B cell (primary cell): ENCODE measurements at regions not wholly inside any gene's neighbourhood (a gene's known extent, or its start where the extent isn't known, plus 50 kb on each side); places are given as distances from the start of the nearest gene placed in this dataset.

Experiments
- ATAC-seq: fragments of 200-7000 bp; cut with Tn5 transposase; one replicate; pipeline ENCODE4 v1.10.0; 2021; ENCODE audit warnings: low read depth, mild to moderate bottlenecking, moderate number of reproducible peaks, moderate library complexity
- CTCF ChIA-PET: fragments of 350-600 bp; sonication (Branson Sonifier 250); formaldehyde crosslinking; loops from one replicate; lab custom pipeline; 2021; ENCODE audit warnings: antibody characterized with exemption, inconsistent platforms; lab: Charles Lee
- POLR2A ChIA-PET: fragments of 350-600 bp; sonication (Branson Sonifier 250); formaldehyde crosslinking; loops from one replicate; lab custom pipeline; 2021; ENCODE audit warnings: antibody characterized with exemption; lab: Charles Lee
- DNase-seq: peaks from one replicate; pipeline ENCODE4 v3.0.0; 2013
- H2AFZ ChIP-seq: 2 replicates; pipeline ENCODE4 v1.6.1; 2012; ENCODE audit warnings: mild to moderate bottlenecking, low read depth, low read length; ENCODE audit not compliant: insufficient read depth, poor library complexity, severe bottlenecking
- H3K27ac ChIP-seq, 2 donors: 1 replicate in 1 of 2; 2 replicates in 1 of 2; pipeline ENCODE4 v1.5.1; 2012 to 2013; ENCODE audit warnings: low read length in 2 of 2, mild to moderate bottlenecking in 2 of 2, moderate library complexity in 1 of 2
- H3K27me3 ChIP-seq, 4 experiments: fragments of 200-600 bp in 1 of 4; sonication (generic) in 1 of 4; replicated peaks in 1 of 4; 1 replicate in 2 of 4; 2 replicates in 2 of 4; pipeline versions ENCODE4 v1.6.1 to v1.7.0; 2013 to 2016; ENCODE audit warnings: low read length in 3 of 4, mild to moderate bottlenecking in 2 of 4, mixed read lengths in 1 of 4, moderate library complexity in 1 of 4; ENCODE audit not compliant: insufficient read depth in 4 of 4, control insufficient read depth in 3 of 4; ENCODE audit errors: control extremely low read depth in 1 of 4
- H3K36me3 ChIP-seq, 2 experiments: replicated peaks in 1 of 2; 1 replicate in 1 of 2; 2 replicates in 1 of 2; pipeline versions ENCODE4 v1.6.1 to v1.7.1; 2013; ENCODE audit warnings: low read length in 1 of 2; ENCODE audit not compliant: insufficient read depth in 2 of 2, control insufficient read depth in 1 of 2; ENCODE audit errors: control extremely low read depth in 1 of 2, extremely low read depth in 1 of 2
- H3K4me1 ChIP-seq, 2 donors: fragments of 200-600 bp in 1 of 2; sonication (generic) in 1 of 2; 1 replicate in 1 of 2; 2 replicates in 1 of 2; pipeline versions ENCODE4 v1.5.1 to v1.6.1; 2013 to 2017; ENCODE audit warnings: low read length in 2 of 2; ENCODE audit not compliant: control insufficient read depth in 2 of 2, insufficient read depth in 2 of 2
- H3K4me2 ChIP-seq: replicated peaks from 2 replicates; pipeline ENCODE3; 2012; ENCODE audit warnings: mild to moderate bottlenecking, low read depth, low read length; ENCODE audit not compliant: poor library complexity, severe bottlenecking
- H3K4me3 ChIP-seq, 5 experiments: fragments of 200-600 bp in 1 of 5; sonication (generic) in 1 of 5; 1 replicate in 3 of 5; 2 replicates in 2 of 5; pipeline versions ENCODE4 v1.5.1 to v1.7.0; 2011 to 2016; ENCODE audit warnings: low read length in 4 of 5, mild to moderate bottlenecking in 4 of 5, low read depth in 2 of 5, control low read depth in 1 of 5, moderate library complexity in 1 of 5; ENCODE audit not compliant: insufficient read depth in 1 of 5; ENCODE audit errors: control extremely low read depth in 1 of 5, extremely low read depth in 1 of 5
- H3K79me2 ChIP-seq: fragments of 200-600 bp; sonication (generic); one replicate; pipeline ENCODE4 v1.6.0; 2016; ENCODE audit warnings: low read length; ENCODE audit not compliant: control insufficient read depth, insufficient read depth
- H3K9ac ChIP-seq: fragments of 200-600 bp; sonication (generic); 2 replicates; pipeline ENCODE4 v1.6.1; 2017; ENCODE audit warnings: mild to moderate bottlenecking, low read length, moderate library complexity
- H3K9me3 ChIP-seq, 3 donors: one replicate each; pipeline versions ENCODE4 v1.6.1 to v1.7.1; 2013; ENCODE audit warnings: low read length in 2 of 3; ENCODE audit not compliant: control insufficient read depth in 2 of 3, insufficient read depth in 1 of 3; ENCODE audit errors: control extremely low read depth in 1 of 3
- H4K20me1 ChIP-seq: 2 replicates; pipeline ENCODE4 v1.6.0; 2012; ENCODE audit warnings: mild to moderate bottlenecking, low read length; ENCODE audit not compliant: insufficient read depth, control insufficient read depth, poor library complexity, severe bottlenecking
- H3K27ac Mint-ChIP-seq: one replicate; pipeline ENCODE4 v1.8.0; 2021; ENCODE audit warnings: mixed read lengths
- H3K27me3 Mint-ChIP-seq: one replicate; pipeline ENCODE4 v1.8.0; 2021; ENCODE audit warnings: mixed read lengths
- H3K4me1 Mint-ChIP-seq: one replicate; pipeline ENCODE4 v1.8.0; 2021; ENCODE audit warnings: mixed read lengths
- H3K4me3 Mint-ChIP-seq: one replicate; pipeline ENCODE4 v1.8.0; 2021; ENCODE audit warnings: mixed read lengths
- H3K9me3 Mint-ChIP-seq: one replicate; pipeline ENCODE4 v1.8.0; 2022; ENCODE audit warnings: mixed read lengths; ENCODE audit not compliant: insufficient read depth
- EZH2 ChIP-seq: IDR thresholded peaks from 2 replicates; pipeline ENCODE4 v1.6.1; 2012; ENCODE audit warnings: borderline replicate concordance, low read depth, mild to moderate bottlenecking, moderate library complexity, low read length; ENCODE audit not compliant: insufficient read depth, poor library complexity, severe bottlenecking
- WGBS: methylation state at CpG from one replicate; pipeline ENCODE4 v1.1.5; 2013; ENCODE audit warnings: missing lambda C conversion rate; ENCODE audit not compliant: insufficient coverage; 5-methylcytosine and 5-hydroxymethylcytosine counted together
- intact Hi-C: fragments of 100-400 bp; cut with micrococcal nuclease; formaldehyde crosslinking; loops from one replicate; pipeline ENCODE4 v1.10.0; 2022
- TF ChIP-seq, protein P1 (sequence below): fragments of 200-600 bp; IDR thresholded peaks from one replicate; pipeline ENCODE4 v1.8.0; 2022; ENCODE audit warnings: antibody characterized with exemption, mild to moderate bottlenecking

DNA sequence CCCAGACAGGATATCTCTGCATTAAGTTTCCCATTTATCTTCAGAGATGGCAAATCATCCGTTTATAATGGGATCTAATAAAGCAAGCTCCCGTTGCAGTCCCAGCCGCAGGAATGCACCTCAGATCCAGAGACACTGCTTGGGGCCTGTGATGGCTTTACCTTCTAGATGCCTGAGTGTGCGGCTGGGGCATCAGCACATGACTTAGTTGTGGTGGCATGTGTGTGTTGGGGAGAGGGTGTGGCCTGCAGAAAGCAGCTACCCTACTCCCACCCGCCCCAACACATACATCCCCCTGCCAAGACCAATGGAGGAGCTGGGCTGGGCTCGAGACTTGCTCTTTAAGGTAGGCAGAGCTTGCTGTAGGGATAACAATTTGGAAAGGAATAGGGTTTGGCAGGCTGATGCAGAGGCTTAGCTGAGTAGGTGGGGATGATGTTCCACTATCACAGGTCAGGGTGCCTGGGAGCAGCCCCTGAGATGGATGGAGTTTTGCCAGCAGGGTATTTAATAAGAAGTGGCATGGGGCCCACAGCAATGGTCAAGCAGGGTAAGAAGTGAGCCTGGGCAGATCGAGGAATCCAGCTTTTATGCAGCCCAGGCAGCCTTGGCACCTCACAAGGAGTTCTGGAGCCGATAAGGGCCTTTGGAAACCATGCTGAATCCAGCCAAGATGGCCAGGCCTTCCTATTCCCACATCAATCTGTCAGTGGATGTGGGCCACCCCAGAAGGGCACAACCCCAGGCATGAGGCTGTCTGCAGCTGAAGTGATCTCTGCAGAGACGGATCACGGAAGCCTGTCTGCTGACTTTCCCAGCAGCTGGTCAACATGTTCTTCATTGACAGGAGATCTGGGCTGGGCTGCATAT, 601.3 kb downstream of the BUD13 start:
- POLR2A ChIA-PET, result no interaction called here

DNA sequence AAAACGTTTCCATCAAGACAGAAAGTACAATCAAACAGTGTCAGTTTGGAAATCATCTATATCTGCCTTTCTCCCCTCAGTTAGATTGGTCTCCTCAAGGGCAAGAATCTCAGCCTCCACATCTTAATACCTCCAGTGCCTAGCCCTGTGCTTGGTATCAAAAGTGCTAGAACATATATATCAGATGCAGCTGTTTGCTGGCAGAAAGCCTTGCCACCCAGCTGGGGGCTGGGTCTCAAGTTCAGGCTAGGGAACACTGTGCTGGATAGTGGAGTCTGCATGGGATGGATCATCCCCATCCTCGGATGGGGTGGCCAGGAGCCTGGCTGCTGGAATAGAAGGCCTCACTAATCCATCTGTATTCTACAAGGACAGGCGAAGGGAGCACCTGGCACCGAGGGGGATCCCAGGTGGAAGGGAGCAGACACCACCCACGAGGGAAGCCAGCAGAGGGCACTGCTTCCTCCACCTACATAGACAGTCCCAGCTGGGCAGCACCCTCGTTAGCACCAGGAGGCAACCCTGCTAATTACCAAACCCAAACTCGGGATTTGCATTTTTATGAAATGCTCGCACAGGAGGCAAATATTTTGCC, 602.2 kb downstream of the BUD13 start:
- Mint-ChIP-seq H3K9me3 (no peaks in the 10 kb centered on the region), H3K4me3 (no peak overlapping the region), H3K4me1 (no peaks in the 10 kb centered on the region), H3K27ac (no peak overlapping the region), H3K27me3 (peaks cover 10% of the 10 kb centered on the region)
- CTCF ChIA-PET, result no interaction called here
- no peaks in the 10 kb centered on the region for H4K20me1 ChIP-seq
- no peak overlapping the region for H3K4me2 ChIP-seq
- H3K4me1 ChIP-seq, result no peaks in the 10 kb centered on the region
- peaks cover 0 to 1% (median 0%) of the 10 kb centered on the region in 3 donors for H3K9me3 ChIP-seq
- H3K4me3 ChIP-seq, result no peak overlapping the region
- H3K79me2 ChIP-seq, result no peaks in the 10 kb centered on the region
- intact Hi-C loops, result no loop called here
- no peak overlapping the region for H3K27ac ChIP-seq
- no peak for DNase-seq
- no peak overlapping the region for H2AFZ ChIP-seq
- no peaks in the 10 kb centered on the region for H3K36me3 ChIP-seq
- POLR2A ChIA-PET, result no interaction called here
- ATAC-seq, result no peak
- H3K9ac ChIP-seq, result no peak overlapping the region
- no peaks in the 10 kb centered on the region for H3K27me3 ChIP-seq
- TF ChIP-seq EZH2, result no peak
- TF ChIP-seq, protein P1, sequence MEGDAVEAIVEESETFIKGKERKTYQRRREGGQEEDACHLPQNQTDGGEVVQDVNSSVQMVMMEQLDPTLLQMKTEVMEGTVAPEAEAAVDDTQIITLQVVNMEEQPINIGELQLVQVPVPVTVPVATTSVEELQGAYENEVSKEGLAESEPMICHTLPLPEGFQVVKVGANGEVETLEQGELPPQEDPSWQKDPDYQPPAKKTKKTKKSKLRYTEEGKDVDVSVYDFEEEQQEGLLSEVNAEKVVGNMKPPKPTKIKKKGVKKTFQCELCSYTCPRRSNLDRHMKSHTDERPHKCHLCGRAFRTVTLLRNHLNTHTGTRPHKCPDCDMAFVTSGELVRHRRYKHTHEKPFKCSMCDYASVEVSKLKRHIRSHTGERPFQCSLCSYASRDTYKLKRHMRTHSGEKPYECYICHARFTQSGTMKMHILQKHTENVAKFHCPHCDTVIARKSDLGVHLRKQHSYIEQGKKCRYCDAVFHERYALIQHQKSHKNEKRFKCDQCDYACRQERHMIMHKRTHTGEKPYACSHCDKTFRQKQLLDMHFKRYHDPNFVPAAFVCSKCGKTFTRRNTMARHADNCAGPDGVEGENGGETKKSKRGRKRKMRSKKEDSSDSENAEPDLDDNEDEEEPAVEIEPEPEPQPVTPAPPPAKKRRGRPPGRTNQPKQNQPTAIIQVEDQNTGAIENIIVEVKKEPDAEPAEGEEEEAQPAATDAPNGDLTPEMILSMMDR, result no peak
- WGBS, result 75% methylated on average over 5 of the region's 8 CpGs

More for the DNA sequence above, 601.3 kb downstream of the BUD13 start:
- no peak for ATAC-seq
- intact Hi-C loops, result no loop called here
- CTCF ChIA-PET, result no interaction called here
- Histone ChIP-seq H3K79me2 (no peaks in the 10 kb centered on the region), H3K27me3 (no peaks in the 10 kb centered on the region), H3K4me1 (no peaks in the 10 kb centered on the region), H3K9me3 (no peaks in the 10 kb centered on the region), H4K20me1 (no peaks in the 10 kb centered on the region), H3K36me3 (no peaks in the 10 kb centered on the region), H3K27ac (no peak overlapping the region), H2AFZ (no peak overlapping the region), H3K9ac (no peak overlapping the region), H3K4me3 (no peak overlapping the region), H3K4me2 (no peak overlapping the region)
- peaks cover 13% of the 10 kb centered on the region for H3K27me3 Mint-ChIP-seq
- H3K4me1 Mint-ChIP-seq, result no peaks in the 10 kb centered on the region
- no peak overlapping the region for H3K4me3 Mint-ChIP-seq
- DNase-seq, result no peak
- no peak for TF ChIP-seq EZH2
- TF ChIP-seq, protein P1, result no peak
- 90% methylated on average over 8 of the region's 10 CpGs for WGBS
- H3K27ac Mint-ChIP-seq, result no peak overlapping the region
- no peaks in the 10 kb centered on the region for H3K9me3 Mint-ChIP-seq
